Activated CD4-positive, alpha-beta memory T cell treated with anti-CD3 and anti-CD28 coated beads, Interleukin-2, amount 10 ng/mL, durations not matched to agents 7 days and 5 days (primary cell): ENCODE measurements at regions not wholly inside any gene's neighbourhood (a gene's known extent, or its start where the extent isn't known, plus 50 kb on each side); places are given as distances from the start of the nearest gene placed in this dataset.

ENCODE experiments used
- CTCF ChIA-PET: fragments of 350-600 bp; sonication (Branson Sonifier 250); formaldehyde crosslinking; loops from one replicate; lab custom pipeline; 2021; ENCODE audit warnings: antibody characterized with exemption, inconsistent platforms; lab: Charles Lee
- POLR2A ChIA-PET: fragments of 350-600 bp; sonication (Branson Sonifier 250); formaldehyde crosslinking; loops from one replicate; lab custom pipeline; 2021; ENCODE audit warnings: antibody characterized with exemption; lab: Charles Lee
- DNase-seq: peaks from one replicate; pipeline ENCODE4 v3.0.0-alpha.2; 2020
- H3K27ac Mint-ChIP-seq: one replicate; pipeline ENCODE4 v1.8.0; 2021; ENCODE audit warnings: mild to moderate bottlenecking, mixed read lengths
- H3K27me3 Mint-ChIP-seq: one replicate; pipeline ENCODE4 v1.8.0; 2021; ENCODE audit warnings: mixed read lengths
- H3K36me3 Mint-ChIP-seq: one replicate; pipeline ENCODE4 v1.8.0; 2021; ENCODE audit warnings: low read depth, mixed read lengths
- H3K4me1 Mint-ChIP-seq: one replicate; pipeline ENCODE4 v1.8.0; 2021; ENCODE audit warnings: mixed read lengths
- H3K4me3 Mint-ChIP-seq: one replicate; pipeline ENCODE4 v1.8.0; 2021; ENCODE audit warnings: mild to moderate bottlenecking, mixed read lengths
- H3K9me3 Mint-ChIP-seq: one replicate; pipeline ENCODE4 v1.8.0; 2021; ENCODE audit warnings: mixed read lengths

GRCh38 chr7:53272081-53272480, 236.6 kb downstream of the POM121L12 start:
- Mint-ChIP-seq H3K27ac (no peak overlapping the region), H3K36me3 (no peaks in the 10 kb centered on the region), H3K27me3 (no peaks in the 10 kb centered on the region), H3K4me1 (no peaks in the 10 kb centered on the region), H3K9me3 (peaks cover 16% of the 10 kb centered on the region), H3K4me3 (no peak overlapping the region)
- ChIA-PET CTCF (no interaction called here), POLR2A (no interaction called here)
- no peak for DNase-seq

- CTCF ChIA-PET, result no interaction called here
- Mint-ChIP-seq H3K36me3 (no peaks in the 10 kb centered on the region), H3K4me3 (no peak overlapping the region), H3K4me1 (no peaks in the 10 kb centered on the region), H3K9me3 (peaks cover 15% of the 10 kb centered on the region), H3K27me3 (no peaks in the 10 kb centered on the region), H3K27ac (no peak overlapping the region)
- POLR2A ChIA-PET, result no interaction called here
- DNase-seq, result no peak
These were observed 245.9 kb downstream of the POM121L12 start for GRCh38 chr7:53281312-53281711.

- Mint-ChIP-seq H3K4me1 (no peaks in the 10 kb centered on the region), H3K4me3 (no peak overlapping the region), H3K9me3 (peaks cover 33% of the 10 kb centered on the region), H3K27ac (no peak overlapping the region), H3K36me3 (no peaks in the 10 kb centered on the region), H3K27me3 (no peaks in the 10 kb centered on the region)
- ChIA-PET CTCF (no interaction called here), POLR2A (no interaction called here)
- DNase-seq, result no peak
These were observed 256.9 kb downstream of the POM121L12 start for GRCh38 chr7:53292341-53292740.

- Mint-ChIP-seq H3K9me3 (peaks cover 18% of the 10 kb centered on the region), H3K36me3 (no peaks in the 10 kb centered on the region)
- POLR2A ChIA-PET, result no interaction called here
These were observed 267.2 kb downstream of the POM121L12 start for GRCh38 chr7:53302496-53303246.

GRCh38 chr7:53303781-53304180, 268.3 kb downstream of the POM121L12 start:
- ChIA-PET CTCF (no interaction called here), POLR2A (no interaction called here)
- no peak for DNase-seq
- Mint-ChIP-seq H3K27ac (no peak overlapping the region), H3K27me3 (no peaks in the 10 kb centered on the region), H3K4me3 (no peak overlapping the region), H3K36me3 (no peaks in the 10 kb centered on the region), H3K9me3 (peaks cover 20% of the 10 kb centered on the region), H3K4me1 (no peaks in the 10 kb centered on the region)

More at GRCh38 chr7:53302496-53303246, 267.2 kb downstream of the POM121L12 start:
- Mint-ChIP-seq H3K27ac (no peak overlapping the region), H3K4me3 (no peak overlapping the region), H3K4me1 (no peaks in the 10 kb centered on the region), H3K27me3 (no peaks in the 10 kb centered on the region)
- CTCF ChIA-PET, result no interaction called here
- no peak for DNase-seq

- ChIA-PET POLR2A (no interaction called here), CTCF (no interaction called here)
- H3K27ac Mint-ChIP-seq, result no peak overlapping the region
- H3K36me3 Mint-ChIP-seq, result no peaks in the 10 kb centered on the region
- no peaks in the 10 kb centered on the region for H3K4me1 Mint-ChIP-seq
- no peaks in the 10 kb centered on the region for H3K27me3 Mint-ChIP-seq
- DNase-seq, result no peak
- H3K9me3 Mint-ChIP-seq, result peaks cover 26% of the 10 kb centered on the region
- no peak overlapping the region for H3K4me3 Mint-ChIP-seq
These were observed 271.4 kb downstream of the POM121L12 start for GRCh38 chr7:53306846-53307245.

- DNase-seq, result no peak
These were observed 275.8 kb downstream of the POM121L12 start for GRCh38 chr7:53311205-53311604.

GRCh38 chr7:53315981-53316380, 280.5 kb downstream of the POM121L12 start:
- Mint-ChIP-seq H3K36me3 (no peaks in the 10 kb centered on the region), H3K9me3 (peaks cover 19% of the 10 kb centered on the region), H3K4me1 (no peaks in the 10 kb centered on the region), H3K27me3 (no peaks in the 10 kb centered on the region), H3K4me3 (no peak overlapping the region), H3K27ac (no peak overlapping the region)
- POLR2A ChIA-PET, result no interaction called here
- CTCF ChIA-PET, result no interaction called here
- no peak for DNase-seq

More at GRCh38 chr7:53311205-53311604, 275.8 kb downstream of the POM121L12 start:
- Mint-ChIP-seq H3K4me1 (no peaks in the 10 kb centered on the region), H3K36me3 (no peaks in the 10 kb centered on the region), H3K9me3 (peaks cover 25% of the 10 kb centered on the region), H3K4me3 (no peak overlapping the region), H3K27ac (no peak overlapping the region), H3K27me3 (no peaks in the 10 kb centered on the region)
- POLR2A ChIA-PET, result no interaction called here
- CTCF ChIA-PET, result no interaction called here

GRCh38 chr7:53318566-53318965, 283.1 kb downstream of the POM121L12 start:
- ChIA-PET POLR2A (no interaction called here), CTCF (no interaction called here)
- Mint-ChIP-seq H3K27ac (no peak overlapping the region), H3K36me3 (no peaks in the 10 kb centered on the region), H3K9me3 (peaks cover 25% of the 10 kb centered on the region), H3K4me3 (no peak overlapping the region), H3K27me3 (no peaks in the 10 kb centered on the region), H3K4me1 (no peaks in the 10 kb centered on the region)
- no peak for DNase-seq

- POLR2A ChIA-PET, result no interaction called here
- Mint-ChIP-seq H3K4me3 (no peak overlapping the region), H3K9me3 (peaks cover 13% of the 10 kb centered on the region), H3K4me1 (no peaks in the 10 kb centered on the region), H3K36me3 (no peaks in the 10 kb centered on the region), H3K27ac (no peak overlapping the region), H3K27me3 (no peaks in the 10 kb centered on the region)
- DNase-seq, result no peak
- CTCF ChIA-PET, result no interaction called here
These were observed 289.6 kb downstream of the POM121L12 start for GRCh38 chr7:53325061-53325460.

- H3K27me3 Mint-ChIP-seq, result no peaks in the 10 kb centered on the region
- H3K4me1 Mint-ChIP-seq, result no peaks in the 10 kb centered on the region
- no peak overlapping the region for H3K27ac Mint-ChIP-seq
- CTCF ChIA-PET, result no interaction called here
- DNase-seq, result no peak
- H3K36me3 Mint-ChIP-seq, result no peaks in the 10 kb centered on the region
- no peak overlapping the region for H3K4me3 Mint-ChIP-seq
- POLR2A ChIA-PET, result no interaction called here
- peaks cover 15% of the 10 kb centered on the region for H3K9me3 Mint-ChIP-seq
These were observed 291.2 kb downstream of the POM121L12 start for GRCh38 chr7:53326634-53327033.

GRCh38 chr7:53336105-53336668, 300.8 kb downstream of the POM121L12 start:
- H3K27ac Mint-ChIP-seq, result no peak overlapping the region
- POLR2A ChIA-PET, result no interaction called here
- DNase-seq, result no peak
- H3K4me3 Mint-ChIP-seq, result no peak overlapping the region
- CTCF ChIA-PET, result no interaction called here
- no peaks in the 10 kb centered on the region for H3K4me1 Mint-ChIP-seq
- peaks cover 15% of the 10 kb centered on the region for H3K9me3 Mint-ChIP-seq
- no peaks in the 10 kb centered on the region for H3K36me3 Mint-ChIP-seq
- H3K27me3 Mint-ChIP-seq, result no peaks in the 10 kb centered on the region

GRCh38 chr7:53340220-53340619, 304.8 kb downstream of the POM121L12 start:
- Mint-ChIP-seq H3K27ac (no peak overlapping the region), H3K9me3 (peaks cover 22% of the 10 kb centered on the region), H3K4me1 (no peaks in the 10 kb centered on the region), H3K27me3 (no peaks in the 10 kb centered on the region), H3K4me3 (no peak overlapping the region), H3K36me3 (no peaks in the 10 kb centered on the region)
- ChIA-PET CTCF (no interaction called here), POLR2A (no interaction called here)
- no peak for DNase-seq

GRCh38 chr7:53350241-53350640, 314.8 kb downstream of the POM121L12 start:
- no peaks in the 10 kb centered on the region for H3K27me3 Mint-ChIP-seq
- no peak overlapping the region for H3K4me3 Mint-ChIP-seq
- ChIA-PET POLR2A (no interaction called here), CTCF (no interaction called here)
- H3K36me3 Mint-ChIP-seq, result no peaks in the 10 kb centered on the region
- no peaks in the 10 kb centered on the region for H3K4me1 Mint-ChIP-seq
- H3K9me3 Mint-ChIP-seq, result peaks cover 8% of the 10 kb centered on the region
- H3K27ac Mint-ChIP-seq, result no peak overlapping the region
- no peak for DNase-seq
